Esophagus squamous epithelium (tissue), 4 donors: ENCODE measurements at regions not wholly inside any gene's neighbourhood (a gene's known extent, or its start where the extent isn't known, plus 50 kb on each side); places are given as distances from the start of the nearest gene placed in this dataset.

Experiments used
- CTCF ChIP-seq, 6 experiments: fragments of 450-650 bp in 4 of 6; fragments of 200-600 bp in 2 of 6; sonication (generic) in 2 of 6; IDR thresholded peaks; one replicate each; pipeline ENCODE4 v1.5.1; 2016 to 2019; ENCODE audit warnings: antibody characterized with exemption in 6 of 6, mild to moderate bottlenecking in 4 of 6, moderate library complexity in 4 of 6
- POLR2A ChIP-seq, 4 donors: fragments of 450-650 bp; IDR thresholded peaks; one replicate each; pipeline ENCODE4 v1.6.1; 2017; ENCODE audit warnings: antibody characterized with exemption in 4 of 4, mild to moderate bottlenecking in 4 of 4, moderate library complexity in 3 of 4

- TF ChIP-seq CTCF (IDR thresholded peaks at IDR 0.05) (no peak), POLR2A (IDR thresholded peaks at IDR 0.05) (no peak)
Observed at GRCh38 chr14:94961386-94962165, 191.7 kb upstream of the GSC start.
